Heart right ventricle (tissue), 16 donors: ENCODE measurements at regions not wholly inside any gene's neighbourhood (a gene's known extent, or its start where the extent isn't known, plus 50 kb on each side); places are given as distances from the start of the nearest gene placed in this dataset.

Experiments used
- ATAC-seq, 8 donors: fragments of 200-7000 bp; cut with Tn5 transposase; one replicate each; pipeline ENCODE4 v1.9.1; 2020; ENCODE audit warnings: mild to moderate bottlenecking in 8 of 8, moderate library complexity in 8 of 8, moderate number of reproducible peaks in 1 of 8
- DNase-seq, 2 donors: peaks; one replicate each; pipeline ENCODE4 v3.0.0-alpha.2; 2020
- H3K27ac ChIP-seq, 10 donors: fragments of 200-600 bp; sonication (generic) in 2 of 10; one replicate each; pipeline versions ENCODE4 v1.5.0 to v1.8.0; 2020 to 2022; ENCODE audit warnings: mild to moderate bottlenecking in 3 of 10
- H3K27me3 ChIP-seq, 7 donors: fragments of 200-600 bp; one replicate each; pipeline ENCODE4 v1.8.0; 2021 to 2022; ENCODE audit warnings: mild to moderate bottlenecking in 2 of 7
- H3K36me3 ChIP-seq, 9 donors: fragments of 200-600 bp; sonication (generic) in 1 of 9; one replicate each; pipeline versions ENCODE4 v1.5.0 to v1.8.0; 2020 to 2022; ENCODE audit warnings: mild to moderate bottlenecking in 2 of 9
- H3K4me1 ChIP-seq, 9 donors: fragments of 200-600 bp; sonication (generic) in 1 of 9; one replicate each; pipeline versions ENCODE4 v1.5.0 to v1.8.0; 2020 to 2022; ENCODE audit warnings: mild to moderate bottlenecking in 4 of 9
- H3K4me3 ChIP-seq, 10 donors: fragments of 200-600 bp; sonication (generic) in 2 of 10; one replicate each; pipeline versions ENCODE4 v1.5.0 to v1.8.0; 2020 to 2022; ENCODE audit warnings: mild to moderate bottlenecking in 7 of 10, moderate library complexity in 2 of 10
- H3K9me3 ChIP-seq, 11 donors: fragments of 200-600 bp in 10 of 11; sonication (generic) in 2 of 11; one replicate each; pipeline versions ENCODE4 v1.5.0 to v1.8.0; 2013 to 2022; ENCODE audit warnings: mild to moderate bottlenecking in 2 of 11, control low read depth in 1 of 11, moderate library complexity in 1 of 11
- WGBS, 2 donors: extraction: QIAGEN DNeasy Blood & Tissue Kit; methylation state at CpG; one replicate each; pipeline ENCODE4 v1.1.7; 2013; ENCODE audit warnings: inconsistent platforms in 1 of 2; 5-methylcytosine and 5-hydroxymethylcytosine counted together
- intact Hi-C, 10 donors: fragments of 100-400 bp; cut with DNase I; formaldehyde crosslinking; loops; one replicate each; pipeline versions ENCODE4 v1.11.1 to v1.14.2; 2022
- TF ChIP-seq, protein P1 (sequence below), 9 donors: fragments of 200-600 bp; sonication (generic) in 2 of 9; IDR thresholded peaks; one replicate each; pipeline versions ENCODE4 v1.5.0 to v1.8.0; 2021 to 2022; ENCODE audit warnings: antibody characterized with exemption in 9 of 9, mild to moderate bottlenecking in 5 of 9, moderate library complexity in 1 of 9
- donor health status: Arrhythmogenic right ventricular cardiomyopathy.
- donor health status: ischemic (EF 13 %, LVEDD 7.1; RV severe dilation, severe dysfunction).
- donor health status: healthy with polysubstance abuse.
- donor health status: DM: no; HTN: yes; CAD: no.
- donor health status: DM: no; HTN: no; CAD: no.
- donor health status: ischemic (EF 25% LVEDD 6.9; RV normal size, moderate dysfunction).
- donor health status: ischemic (EF 25% LVEDD 5.7; RV mildly dilated, moderate dysfunction).
- donor health status: healthy.
- donor health status: DM: yes; HTN: yes; CAD: no.
- donor health status: Ischemic cardiomyopathy.
- donor health status: ischemic (EF 35%, LVEDD 5.7; RV mildly dilated, moderate dysfunction).
- donor health status: nonischemic (EF 11% LVEDD 7.7; RV severe dilation, severe dysfunction).
- donor health status: DM: yes; HTN: yes; CAD: no.
- donor health status: PGD.
- donor health status: ischemic (EF 29% LVEDD 5.4; RV normal size, mild dysfunction).
- donor health status: nonischemic (EF 23%, LVEDD 6.1; RV moderate dilation, normal function).

DNA sequence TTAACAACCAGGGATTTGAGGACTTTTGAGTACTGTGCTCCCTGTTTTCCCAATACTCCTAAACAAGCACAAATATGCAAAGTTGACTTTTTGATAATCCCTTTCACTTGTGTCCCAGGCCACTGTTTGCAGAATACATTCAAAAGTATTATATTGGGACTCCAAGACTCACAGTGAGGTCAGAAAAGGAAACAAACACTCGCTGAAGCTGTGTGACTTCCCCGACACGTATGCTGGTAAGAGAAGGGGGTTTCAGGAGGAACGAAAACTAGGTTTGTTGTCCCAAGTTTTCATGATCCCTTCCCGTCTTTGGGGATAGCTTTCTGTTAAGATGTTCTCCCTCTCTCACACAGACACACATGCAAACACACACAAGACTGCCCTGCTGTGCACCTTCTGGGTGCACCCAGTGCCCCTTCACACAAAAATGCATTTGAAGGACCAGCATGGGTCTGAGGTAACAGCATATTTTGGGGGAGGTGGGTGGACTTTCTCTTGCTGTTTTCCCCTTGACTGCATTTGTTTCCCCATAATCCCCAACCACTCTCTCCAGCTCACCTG is 225.2 kb upstream of the PRICKLE2 start:
- H3K9me3 ChIP-seq = no peaks in the 10 kb centered on the region
- H3K36me3 ChIP-seq = no peaks in the 10 kb centered on the region
- ATAC-seq = no peak
- H3K27me3 ChIP-seq = peaks cover 0 to 11% (median 5%) of the 10 kb centered on the region in 7 donors
- H3K4me3 ChIP-seq = no peak overlapping the region
- WGBS, 2 donors = 78 to 82% methylated on average over 5 of the region's 5 CpGs
- peaks cover 0 to under 1% (median 0%) of the 10 kb centered on the region in 9 donors for H3K4me1 ChIP-seq
- intact Hi-C loops = no loop called here
- DNase-seq = no peak
- TF ChIP-seq, protein P1, sequence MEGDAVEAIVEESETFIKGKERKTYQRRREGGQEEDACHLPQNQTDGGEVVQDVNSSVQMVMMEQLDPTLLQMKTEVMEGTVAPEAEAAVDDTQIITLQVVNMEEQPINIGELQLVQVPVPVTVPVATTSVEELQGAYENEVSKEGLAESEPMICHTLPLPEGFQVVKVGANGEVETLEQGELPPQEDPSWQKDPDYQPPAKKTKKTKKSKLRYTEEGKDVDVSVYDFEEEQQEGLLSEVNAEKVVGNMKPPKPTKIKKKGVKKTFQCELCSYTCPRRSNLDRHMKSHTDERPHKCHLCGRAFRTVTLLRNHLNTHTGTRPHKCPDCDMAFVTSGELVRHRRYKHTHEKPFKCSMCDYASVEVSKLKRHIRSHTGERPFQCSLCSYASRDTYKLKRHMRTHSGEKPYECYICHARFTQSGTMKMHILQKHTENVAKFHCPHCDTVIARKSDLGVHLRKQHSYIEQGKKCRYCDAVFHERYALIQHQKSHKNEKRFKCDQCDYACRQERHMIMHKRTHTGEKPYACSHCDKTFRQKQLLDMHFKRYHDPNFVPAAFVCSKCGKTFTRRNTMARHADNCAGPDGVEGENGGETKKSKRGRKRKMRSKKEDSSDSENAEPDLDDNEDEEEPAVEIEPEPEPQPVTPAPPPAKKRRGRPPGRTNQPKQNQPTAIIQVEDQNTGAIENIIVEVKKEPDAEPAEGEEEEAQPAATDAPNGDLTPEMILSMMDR (IDR thresholded peaks at IDR 0.05) = no peak
- H3K27ac ChIP-seq = no peak overlapping the region

DNA sequence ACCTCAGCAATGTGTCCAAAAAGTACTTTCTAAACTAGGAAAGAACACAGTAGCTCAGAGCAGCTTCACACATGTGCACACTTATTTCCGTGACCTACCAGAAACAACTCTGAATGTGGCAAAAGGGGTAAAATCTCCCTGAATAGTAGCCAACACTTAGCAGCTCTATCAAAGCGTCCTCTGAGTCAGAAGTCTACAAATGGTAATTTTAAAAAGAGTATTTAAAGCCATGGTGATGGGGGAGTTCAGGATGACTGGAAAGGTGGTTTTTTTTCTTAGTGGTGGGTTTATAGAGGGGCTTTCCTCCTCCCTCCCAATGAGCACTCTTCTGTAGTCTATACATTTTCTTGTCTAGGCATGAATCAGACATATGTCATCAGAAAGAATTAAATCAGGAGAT is 223.8 kb upstream of the PRICKLE2 start:
- Histone ChIP-seq H3K9me3 (no peaks in the 10 kb centered on the region), H3K4me1 (peaks cover under 1 to 13% (median 9%) of the 10 kb centered on the region in 9 donors), H3K27me3 (peaks cover 9 to 26% (median 19%) of the 10 kb centered on the region in 7 donors), H3K36me3 (no peaks in the 10 kb centered on the region), H3K4me3 (no peak overlapping the region), H3K27ac (no peak overlapping the region)
- ATAC-seq = no peak
- 91 to 92% methylated on average over 2 of the region's 2 CpGs for WGBS, 2 donors
- intact Hi-C loops = no loop called here
- TF ChIP-seq, protein P1 (IDR thresholded peaks at IDR 0.05) = no peak
- DNase-seq = no peak

DNA sequence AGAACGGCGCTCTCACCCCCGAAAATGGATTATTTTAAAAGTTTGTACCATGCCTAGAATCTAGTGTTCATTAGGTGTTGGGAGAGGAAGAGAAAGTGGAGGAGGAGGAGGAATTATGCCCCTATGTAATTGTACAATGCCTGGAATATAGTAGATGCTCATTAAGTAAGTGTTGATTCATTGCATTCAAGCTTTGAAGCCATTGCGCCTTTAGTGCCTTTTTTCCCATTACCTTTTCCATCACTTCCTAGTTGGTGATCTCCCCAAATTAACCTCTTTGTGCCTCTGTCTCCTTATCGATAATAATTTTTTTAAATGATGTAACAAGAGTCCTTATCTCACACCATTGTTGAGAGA is 220.7 kb upstream of the PRICKLE2 start:
- TF ChIP-seq, protein P1 (IDR thresholded peaks at IDR 0.05) = no peak
- WGBS, 2 donors = 74 to 94% methylated on average over 5 of the region's 5 CpGs
- ATAC-seq (no peak), DNase-seq (no peak)
- peaks cover 4 to 17% (median 12%) of the 10 kb centered on the region in 9 donors for H3K4me1 ChIP-seq
- H3K4me3 ChIP-seq = no peak overlapping the region
- H3K9me3 ChIP-seq = no peaks in the 10 kb centered on the region
- intact Hi-C loops = loop anchor here in 1 of 10 donors (1.0 kb wide), 1 partner anchor 16 kb away; no protein-coding TSS in a partner anchor
- no peak overlapping the region for H3K27ac ChIP-seq
- H3K27me3 ChIP-seq = peaks cover 10 to 55% (median 48%) of the 10 kb centered on the region in 7 donors
- no peaks in the 10 kb centered on the region for H3K36me3 ChIP-seq

DNA sequence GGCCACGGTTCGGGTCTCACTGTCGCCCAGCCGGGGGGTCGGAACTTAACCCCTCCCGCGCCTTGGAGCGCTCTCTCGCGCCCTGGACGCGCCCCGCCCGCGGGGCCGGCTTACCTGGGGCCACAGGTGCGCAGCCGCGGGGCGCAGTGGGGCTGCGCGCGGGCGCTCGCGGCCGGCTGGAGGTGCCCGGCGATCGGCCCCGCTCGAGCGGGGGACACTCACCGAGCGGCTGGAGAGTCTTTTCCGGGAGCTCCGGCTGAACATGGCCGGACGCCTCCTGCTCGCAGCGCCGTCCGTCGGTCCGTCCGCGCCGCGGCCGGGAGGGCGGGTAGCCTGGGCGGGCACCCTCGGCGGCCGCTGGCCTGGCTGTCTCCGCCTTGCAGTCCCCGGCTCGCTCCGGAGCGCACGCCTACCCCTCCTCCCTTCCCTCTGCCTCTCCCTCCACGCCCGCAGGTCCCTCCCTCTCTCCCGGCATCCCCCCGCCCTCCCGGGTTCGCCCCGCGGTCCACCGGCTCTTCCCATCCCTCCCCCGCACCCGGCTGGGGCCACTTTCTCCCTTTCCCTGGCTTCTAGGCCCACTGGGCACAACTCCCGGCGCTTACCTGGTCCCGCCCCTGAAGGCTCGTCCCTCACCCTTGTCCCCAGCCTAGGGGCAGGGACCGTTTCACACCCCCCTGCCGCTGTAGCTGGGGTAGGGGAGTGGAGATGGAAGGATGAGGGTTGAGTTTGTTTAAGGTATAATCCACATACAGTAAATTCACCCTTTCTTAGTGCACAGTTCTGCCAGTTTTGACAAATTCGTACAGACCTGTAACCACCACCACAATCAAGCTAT is 220.1 kb upstream of the PRICKLE2 start:
- 4% methylated on average over 74 to 79 of the region's 79 CpGs for WGBS, 2 donors
- TF ChIP-seq, protein P1 (IDR thresholded peaks at IDR 0.05) = no peak
- peak in 6 of 8 donors; percentile 26 to 72 (median 57) for ATAC-seq

More for the DNA sequence above, 220.1 kb upstream of the PRICKLE2 start:
- Histone ChIP-seq H3K36me3 (no peaks in the 10 kb centered on the region), H3K9me3 (no peaks in the 10 kb centered on the region), H3K27ac (no peak overlapping the region), H3K4me1 (peaks cover 4 to 23% (median 12%) of the 10 kb centered on the region in 9 donors), H3K27me3 (peaks cover 10 to 61% (median 53%) of the 10 kb centered on the region in 7 donors), H3K4me3 (peak overlapping the region in 9 of 10 donors; percentile 37 to 52 (median 46))
- intact Hi-C loops = no loop called here
- DNase-seq = peak in 1 of 2 donors; percentile 34
